DND-41 (cell line): ENCODE measurements at regions not wholly inside any gene's neighbourhood (a gene's known extent, or its start where the extent isn't known, plus 50 kb on each side); places are given as distances from the start of the nearest gene placed in this dataset.

Experiments
- CTCF ChIP-seq: IDR thresholded peaks from 2 replicates; pipeline ENCODE4 v1.5.1; 2012; ENCODE audit warnings: borderline replicate concordance, low read length, moderate library complexity, mild to moderate bottlenecking; ENCODE audit not compliant: poor library complexity, severe bottlenecking; ENCODE audit errors: extremely low read depth
- EZH2 ChIP-seq: IDR thresholded peaks from 3 replicates; pipeline ENCODE4 v1.6.1; 2012; ENCODE audit warnings: borderline replicate concordance, low read depth, mild to moderate bottlenecking, moderate library complexity, low read length, inconsistent platforms; ENCODE audit not compliant: severe bottlenecking

- TF ChIP-seq CTCF: no peak
- no peak for TF ChIP-seq EZH2
Observed at GRCh38 chr1:244305776-244306341, 145.8 kb downstream of the ADSS2 start.
